Sigmoid colon (tissue), 6 donors: ENCODE measurements at regions not wholly inside any gene's neighbourhood (a gene's known extent, or its start where the extent isn't known, plus 50 kb on each side); places are given as distances from the start of the nearest gene placed in this dataset.

Experiments used
- DNase-seq: peaks from one replicate; pipeline ENCODE4 v3.0.0-alpha.2; 2019
- H3K27ac ChIP-seq, 4 donors: fragments of 200-600 bp; sonication (generic); one replicate each; pipeline ENCODE4 v1.5.1; 2016 to 2019; ENCODE audit warnings: mild to moderate bottlenecking in 1 of 4
- H3K27me3 ChIP-seq, 3 donors: fragments of 200-600 bp; sonication (generic); one replicate each; pipeline ENCODE4 v1.5.1; 2019; ENCODE audit warnings: mild to moderate bottlenecking in 1 of 3
- H3K36me3 ChIP-seq, 4 donors: fragments of 200-600 bp; sonication (generic); one replicate each; pipeline ENCODE4 v1.5.1; 2016 to 2019
- H3K4me1 ChIP-seq, 4 donors: fragments of 200-600 bp; sonication (generic); one replicate each; pipeline ENCODE4 v1.5.1; 2017 to 2019
- H3K4me3 ChIP-seq, 4 donors: fragments of 200-600 bp; sonication (generic); one replicate each; pipeline ENCODE4 v1.5.1; 2017 to 2019; ENCODE audit warnings: mild to moderate bottlenecking in 2 of 4, moderate library complexity in 1 of 4
- H3K9me3 ChIP-seq, 4 donors: fragments of 200-600 bp in 3 of 4; sonication (generic) in 3 of 4; one replicate each; pipeline versions ENCODE4 v1.5.1 to v1.6.1; 2013 to 2019
- CTCF ChIP-seq, 4 experiments: fragments of 450-650 bp in 3 of 4; fragments of 200-600 bp in 1 of 4; IDR thresholded peaks; one replicate each; pipeline ENCODE4 v1.5.1; 2016 to 2019; ENCODE audit warnings: antibody characterized with exemption in 4 of 4, mild to moderate bottlenecking in 3 of 4, moderate library complexity in 2 of 4
- EP300 ChIP-seq, 4 donors: sonication (generic); formaldehyde crosslinking; IDR thresholded peaks; one replicate each; pipeline ENCODE4 v1.6.1; 2017; ENCODE audit warnings: antibody characterized with exemption in 4 of 4
- POLR2A ChIP-seq, 2 donors: fragments of 450-650 bp; IDR thresholded peaks; one replicate each; pipeline ENCODE4 v1.6.1; 2016; ENCODE audit warnings: antibody characterized with exemption in 2 of 2, mild to moderate bottlenecking in 2 of 2, moderate library complexity in 2 of 2
- POLR2AphosphoS5 ChIP-seq, 4 donors: sonication (generic); formaldehyde crosslinking; IDR thresholded peaks; one replicate each; pipeline ENCODE4 v1.6.1; 2017; ENCODE audit warnings: antibody characterized with exemption in 4 of 4
- WGBS, 2 donors: extraction: QIAGEN DNeasy Blood & Tissue Kit; methylation state at CpG; one replicate each; pipeline ENCODE4 v1.1.7; 2013; 5-methylcytosine and 5-hydroxymethylcytosine counted together
- intact Hi-C: fragments of 100-400 bp; cut with DNase I; formaldehyde crosslinking; loops from one replicate; pipeline ENCODE4 v1.15.1; 2023
- donor health status: healthy with polysubstance abuse.
- donor health status: healthy.

- no peak overlapping the region for H3K4me3 ChIP-seq
- H3K4me1 ChIP-seq: peaks cover 0 to 9% (median 0%) of the 10 kb centered on the region in 4 donors
- H3K27me3 ChIP-seq: no peaks in the 10 kb centered on the region
- intact Hi-C loops: no loop called here
- H3K27ac ChIP-seq: no peak overlapping the region
- WGBS, 2 donors: 62 to 83% methylated on average over 10 of the region's 10 CpGs
- no peaks in the 10 kb centered on the region for H3K36me3 ChIP-seq
- TF ChIP-seq EP300 (IDR thresholded peaks at IDR 0.05) (no peak), POLR2A (IDR thresholded peaks at IDR 0.05) (no peak), CTCF (IDR thresholded peaks at IDR 0.05) (no peak), POLR2AphosphoS5 (IDR thresholded peaks at IDR 0.05) (no peak)
- H3K9me3 ChIP-seq: no peaks in the 10 kb centered on the region
- no peak for DNase-seq
Measured at GRCh38 chr10:78844960-78845607, 223.7 kb upstream of the ZMIZ1 start.

DNA sequence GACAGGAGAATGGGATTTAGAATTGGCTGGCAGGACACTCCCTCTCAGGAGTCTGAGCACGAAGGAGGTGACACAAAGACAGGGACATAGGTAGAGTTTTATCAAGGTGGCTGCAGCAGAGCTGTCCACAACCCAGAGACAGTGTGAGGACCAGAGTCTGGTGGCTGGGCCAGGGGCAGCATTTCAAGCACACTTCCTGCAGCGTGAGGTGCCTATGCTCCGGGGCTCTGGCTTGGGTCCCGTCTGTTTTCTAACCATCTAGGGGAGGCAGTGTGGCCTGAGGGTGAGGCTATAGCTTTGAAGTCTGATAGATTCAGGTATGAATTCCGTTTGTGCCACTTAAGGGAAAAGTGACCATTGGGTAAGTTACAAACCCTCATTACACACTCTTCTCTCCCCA is 222.7 kb upstream of the ZMIZ1 start:
- H3K27ac ChIP-seq: peak overlapping the region in 1 of 4 donors; percentile 51
- WGBS, 2 donors: 73 to 83% methylated on average over 5 of the region's 5 CpGs
- TF ChIP-seq CTCF (IDR thresholded peaks at IDR 0.05) (no peak), POLR2A (IDR thresholded peaks at IDR 0.05) (no peak), POLR2AphosphoS5 (IDR thresholded peaks at IDR 0.05) (no peak), EP300 (IDR thresholded peaks at IDR 0.05) (no peak)
- H3K9me3 ChIP-seq: no peaks in the 10 kb centered on the region
- H3K4me3 ChIP-seq: no peak overlapping the region
- no peaks in the 10 kb centered on the region for H3K27me3 ChIP-seq
- no peak for DNase-seq
- intact Hi-C loops: no loop called here
- H3K4me1 ChIP-seq: peaks cover 0 to 9% (median 0%) of the 10 kb centered on the region in 4 donors
- H3K36me3 ChIP-seq: no peaks in the 10 kb centered on the region

- intact Hi-C loops: no loop called here
- peak overlapping the region in 2 of 4 donors; percentile 3 to 51 for H3K27ac ChIP-seq
- H3K9me3 ChIP-seq: no peaks in the 10 kb centered on the region
- WGBS, 2 donors: 87 to 92% methylated on average over 7 of the region's 7 CpGs
- no peaks in the 10 kb centered on the region for H3K36me3 ChIP-seq
- TF ChIP-seq EP300 (IDR thresholded peaks at IDR 0.05) (no peak), CTCF (IDR thresholded peaks at IDR 0.05) (no peak), POLR2AphosphoS5 (IDR thresholded peaks at IDR 0.05) (no peak), POLR2A (IDR thresholded peaks at IDR 0.05) (no peak)
- H3K4me3 ChIP-seq: no peak overlapping the region
- H3K4me1 ChIP-seq: peaks cover 0 to 9% (median 0%) of the 10 kb centered on the region in 4 donors
- peak; percentile 76 for DNase-seq
- H3K27me3 ChIP-seq: no peaks in the 10 kb centered on the region
Measured at GRCh38 chr10:78846760-78847159, 222.0 kb upstream of the ZMIZ1 start.

DNA sequence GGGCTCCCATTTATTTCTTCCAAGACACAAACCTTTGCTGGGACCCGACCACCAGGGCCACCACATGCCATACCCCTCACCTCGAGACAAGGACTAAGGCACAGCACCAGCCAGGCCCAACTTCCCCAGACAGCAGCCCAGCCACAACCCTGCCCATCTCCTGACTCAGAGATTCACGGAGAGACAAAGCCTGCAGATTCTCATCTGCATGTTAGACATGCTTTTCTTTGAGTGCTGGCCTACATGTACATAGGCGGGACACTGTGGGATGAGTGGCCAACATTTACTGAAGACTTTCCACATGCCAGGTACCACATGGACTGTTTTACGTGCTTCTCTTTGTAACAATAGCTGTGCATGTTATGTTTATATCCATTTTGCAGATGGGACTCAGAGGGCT is 221.3 kb upstream of the ZMIZ1 start:
- no peaks in the 10 kb centered on the region for H3K27me3 ChIP-seq
- TF ChIP-seq POLR2AphosphoS5 (IDR thresholded peaks at IDR 0.05): no peak
- TF ChIP-seq POLR2A (IDR thresholded peaks at IDR 0.05): no peak
- TF ChIP-seq CTCF (IDR thresholded peaks at IDR 0.05): no peak
- TF ChIP-seq EP300 (IDR thresholded peaks at IDR 0.05): no peak

DNA sequence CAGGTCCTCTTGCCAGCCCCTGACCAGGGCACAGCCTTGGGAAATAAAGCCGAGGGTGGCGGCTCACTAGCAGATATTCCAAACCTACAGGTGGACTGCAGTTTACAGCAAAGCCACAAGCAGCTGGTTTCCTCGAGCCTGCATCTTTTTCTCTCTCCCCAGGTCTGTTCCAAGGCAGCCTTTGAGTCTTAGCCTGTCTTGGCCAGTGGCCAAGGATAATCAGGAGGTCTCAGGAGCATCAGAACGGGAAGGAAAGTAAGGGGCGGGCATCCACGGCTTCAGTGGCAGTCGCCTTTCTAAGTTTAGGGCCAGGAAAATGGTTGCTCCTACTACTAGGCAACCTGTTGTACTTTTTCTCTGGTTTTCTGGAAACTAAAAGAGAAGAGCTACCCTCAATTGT is 219.7 kb upstream of the ZMIZ1 start:
- no peak overlapping the region for H3K4me3 ChIP-seq
- H3K27me3 ChIP-seq: no peaks in the 10 kb centered on the region
- peaks cover 0 to 9% (median 0%) of the 10 kb centered on the region in 4 donors for H3K4me1 ChIP-seq
- intact Hi-C loops: no loop called here
- H3K9me3 ChIP-seq: no peaks in the 10 kb centered on the region
- H3K36me3 ChIP-seq: no peaks in the 10 kb centered on the region
- TF ChIP-seq POLR2A (IDR thresholded peaks at IDR 0.05) (no peak), CTCF (IDR thresholded peaks at IDR 0.05) (no peak), EP300 (IDR thresholded peaks at IDR 0.05) (no peak), POLR2AphosphoS5 (IDR thresholded peaks at IDR 0.05) (no peak)
- 66 to 68% methylated on average over 7 of the region's 7 CpGs for WGBS, 2 donors
- DNase-seq: no peak
- H3K27ac ChIP-seq: no peak overlapping the region

More for the DNA sequence above, 221.3 kb upstream of the ZMIZ1 start:
- no peaks in the 10 kb centered on the region for H3K9me3 ChIP-seq
- H3K36me3 ChIP-seq: no peaks in the 10 kb centered on the region
- WGBS, 2 donors: 80 to 91% methylated on average over 5 of the region's 5 CpGs
- peaks cover 0 to 9% (median 0%) of the 10 kb centered on the region in 4 donors for H3K4me1 ChIP-seq
- intact Hi-C loops: no loop called here
- no peak for DNase-seq
- H3K27ac ChIP-seq: peak overlapping the region in 1 of 4 donors; percentile 51
- no peak overlapping the region for H3K4me3 ChIP-seq
